ENCODE measurements at regions not wholly inside any gene's neighbourhood (a gene's known extent, or its start where the extent isn't known, plus 50 kb on each side); places are given as distances from the start of the nearest gene placed in this dataset.
A peak's percentile ranks its signal among the peaks of the same experiment; 100 is the strongest.

DNA sequence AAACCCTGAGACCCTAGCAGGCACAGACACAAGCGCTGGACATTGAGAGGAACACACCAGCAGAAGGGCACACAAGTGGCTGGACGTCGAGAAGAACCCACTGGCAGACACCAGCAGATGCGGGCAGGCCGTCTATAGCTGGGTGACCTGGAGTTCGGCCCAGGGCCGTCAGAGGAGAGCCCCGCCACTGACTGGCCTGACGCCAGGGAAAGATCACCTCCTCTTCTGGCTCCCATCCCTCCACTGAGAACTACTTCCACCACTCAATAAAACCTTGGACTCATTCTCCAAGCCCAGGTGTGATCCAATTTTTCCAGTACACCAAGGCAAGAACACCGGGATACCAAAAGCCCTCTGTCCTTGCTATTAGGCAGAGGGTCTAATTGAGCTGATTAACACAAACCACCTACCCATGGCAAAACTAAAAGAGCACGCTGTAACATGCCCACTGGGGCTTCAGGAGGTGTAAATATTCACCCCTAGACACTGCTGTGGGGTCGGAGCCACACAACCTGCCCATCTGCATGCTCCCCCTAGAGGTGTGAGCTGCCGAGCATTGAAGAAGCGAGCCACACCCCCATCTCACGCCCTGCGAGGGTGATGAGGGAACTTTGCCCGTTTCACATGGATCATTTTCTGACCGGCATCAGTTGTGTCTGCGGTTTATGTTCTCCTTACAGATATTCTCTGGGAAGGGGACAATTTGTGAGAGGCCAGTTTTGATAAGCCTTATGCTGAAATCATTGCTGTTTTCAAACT, 104.8 kb downstream of the HLX start:
- ChIA-PET POLR2A (ENCODE audit: unreplicated experiment) (no interaction called here), CTCF (no interaction called here)
- H3K9ac ChIP-seq (ENCODE audit: low read length): no peak overlapping the region
- no peaks in the 10 kb centered on the region for H3K9me3 ChIP-seq (ENCODE audit: low read length)
- H3K4me1 ChIP-seq (ENCODE audit: insufficient read depth, low read length): no peaks in the 10 kb centered on the region
- H3K27me3 ChIP-seq (ENCODE audit: low read length): no peaks in the 10 kb centered on the region
- H3K36me3 ChIP-seq (ENCODE audit: low read depth, low read length): no peaks in the 10 kb centered on the region
- no peak overlapping the region for H2AFZ ChIP-seq (ENCODE audit: low read length)
- H4K20me1 ChIP-seq (ENCODE audit: low read length): no peaks in the 10 kb centered on the region
- no peaks in the 10 kb centered on the region for H3K79me2 ChIP-seq (ENCODE audit: low read length)
- no peaks in the 10 kb centered on the region for H3F3A ChIP-seq (ENCODE audit: low read length, unreplicated experiment)
- DNase-seq (no peak), ATAC-seq (no peak)
- no peak overlapping the region for H3K4me3 ChIP-seq (ENCODE audit: low read length)
- no TSS peak for BruUV-seq (replicated peaks)
- no peak overlapping the region for H3K27ac ChIP-seq (ENCODE audit: low read length)
- no peak overlapping the region for H3K4me2 ChIP-seq (ENCODE audit: low read length)
- TF ChIP-seq EZH2phosphoT487 (IDR thresholded peaks at IDR 0.05; ENCODE audit: borderline replicate concordance, low read length) (no peak), EZH2 (IDR thresholded peaks at IDR 0.05; ENCODE audit: low read length, unreplicated experiment) (no peak)
- TF ChIP-seq, protein P1, sequence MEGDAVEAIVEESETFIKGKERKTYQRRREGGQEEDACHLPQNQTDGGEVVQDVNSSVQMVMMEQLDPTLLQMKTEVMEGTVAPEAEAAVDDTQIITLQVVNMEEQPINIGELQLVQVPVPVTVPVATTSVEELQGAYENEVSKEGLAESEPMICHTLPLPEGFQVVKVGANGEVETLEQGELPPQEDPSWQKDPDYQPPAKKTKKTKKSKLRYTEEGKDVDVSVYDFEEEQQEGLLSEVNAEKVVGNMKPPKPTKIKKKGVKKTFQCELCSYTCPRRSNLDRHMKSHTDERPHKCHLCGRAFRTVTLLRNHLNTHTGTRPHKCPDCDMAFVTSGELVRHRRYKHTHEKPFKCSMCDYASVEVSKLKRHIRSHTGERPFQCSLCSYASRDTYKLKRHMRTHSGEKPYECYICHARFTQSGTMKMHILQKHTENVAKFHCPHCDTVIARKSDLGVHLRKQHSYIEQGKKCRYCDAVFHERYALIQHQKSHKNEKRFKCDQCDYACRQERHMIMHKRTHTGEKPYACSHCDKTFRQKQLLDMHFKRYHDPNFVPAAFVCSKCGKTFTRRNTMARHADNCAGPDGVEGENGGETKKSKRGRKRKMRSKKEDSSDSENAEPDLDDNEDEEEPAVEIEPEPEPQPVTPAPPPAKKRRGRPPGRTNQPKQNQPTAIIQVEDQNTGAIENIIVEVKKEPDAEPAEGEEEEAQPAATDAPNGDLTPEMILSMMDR (conservative IDR thresholded peaks at IDR 0.05; ENCODE audit: low read depth, low read length): peak; percentile 46; the same call in 1 of the 2 replicates
- intact Hi-C loops (cut with micrococcal nuclease): no loop called here
- H3K9me2 ChIP-seq (replicated peaks; ENCODE audit: low read length): no peaks in the 10 kb centered on the region

DNA sequence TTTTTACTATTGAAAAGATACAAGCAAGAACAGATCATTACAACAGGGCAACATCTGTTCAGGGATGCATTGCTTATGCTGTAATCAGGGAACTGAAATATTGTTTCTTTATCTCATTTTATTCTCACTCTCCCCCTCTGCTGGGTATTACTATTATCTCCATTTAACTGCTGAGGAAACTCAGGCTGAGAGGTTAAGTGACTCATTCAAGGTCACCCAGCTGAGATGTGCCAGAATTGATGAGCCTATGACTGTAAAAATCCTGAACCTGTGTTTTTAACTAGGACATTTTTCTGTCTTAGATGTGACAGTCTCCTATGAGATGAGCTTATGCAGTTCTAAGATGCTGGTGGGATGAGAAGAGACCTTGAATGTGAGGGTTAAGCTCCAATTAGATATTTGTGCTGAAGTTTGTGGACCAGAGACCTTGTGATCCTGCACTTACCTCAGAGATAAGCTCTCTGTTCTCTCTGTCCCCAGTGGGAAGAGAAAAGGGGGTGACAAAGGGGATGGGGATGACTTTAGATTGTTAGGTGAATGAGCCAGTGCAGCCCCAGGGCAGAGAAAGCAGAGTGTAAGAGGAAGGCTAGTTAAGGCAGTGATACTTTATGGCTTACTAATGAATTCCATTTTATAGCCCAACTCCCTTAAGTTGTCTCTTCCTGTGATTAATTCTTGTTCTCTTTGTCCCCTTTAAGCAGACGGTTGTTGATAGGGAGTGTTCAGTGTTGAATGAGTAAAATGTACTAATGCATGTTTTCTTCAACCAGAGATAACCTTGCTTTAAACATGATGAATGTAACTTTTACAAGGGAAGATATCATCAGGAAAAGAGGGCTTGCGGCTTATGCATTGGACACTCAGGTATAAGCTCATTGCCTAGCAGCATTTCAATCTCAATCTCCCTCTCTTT, 111.4 kb downstream of the HLX start:
- ChIA-PET CTCF (interaction anchor here (0.8 to 0.9 kb wide), 2 partner anchors 8 to 111 kb away, joined by 3 to 4 read pairs; partner anchors contain the start of gene HLX), POLR2A (ENCODE audit: unreplicated experiment) (interaction anchor here (0.6 to 0.7 kb wide), 3 partner anchors 42 to 107 kb away, joined by 3 to 5 read pairs (median 4); no protein-coding TSS in a partner anchor)
- no peaks in the 10 kb centered on the region for H3K27me3 ChIP-seq (ENCODE audit: low read length)
- no TSS peak for BruUV-seq (replicated peaks)
- H3K4me3 ChIP-seq (ENCODE audit: low read length): no peak overlapping the region
- H3F3A ChIP-seq (ENCODE audit: low read length, unreplicated experiment): no peaks in the 10 kb centered on the region
- H2AFZ ChIP-seq (ENCODE audit: low read length): no peak overlapping the region
- intact Hi-C loops (cut with micrococcal nuclease): loop anchor here (1.0 to 5.0 kb wide), 6 partner anchors 42 to 447 kb away; partner anchors contain the start of gene HLX
- peak; percentile 85 for DNase-seq
- H4K20me1 ChIP-seq (ENCODE audit: low read length): no peaks in the 10 kb centered on the region
- no peaks in the 10 kb centered on the region for H3K36me3 ChIP-seq (ENCODE audit: low read depth, low read length)
- TF ChIP-seq EZH2 (IDR thresholded peaks at IDR 0.05; ENCODE audit: low read length, unreplicated experiment): no peak
- TF ChIP-seq, protein P1 (conservative IDR thresholded peaks at IDR 0.05; ENCODE audit: low read depth, low read length): peak; percentile 63
- TF ChIP-seq EZH2phosphoT487 (IDR thresholded peaks at IDR 0.05; ENCODE audit: borderline replicate concordance, low read length): no peak
- H3K27ac ChIP-seq (ENCODE audit: low read length): peak overlapping the region; percentile 56
- H3K9me3 ChIP-seq (ENCODE audit: low read length): no peaks in the 10 kb centered on the region
- no peaks in the 10 kb centered on the region for H3K9me2 ChIP-seq (replicated peaks; ENCODE audit: low read length)
- H3K79me2 ChIP-seq (ENCODE audit: low read length): no peaks in the 10 kb centered on the region
- no peak overlapping the region for H3K9ac ChIP-seq (ENCODE audit: low read length)
- H3K4me2 ChIP-seq (ENCODE audit: low read length): peak overlapping the region; percentile 43
- peaks cover 20% of the 10 kb centered on the region for H3K4me1 ChIP-seq (ENCODE audit: insufficient read depth, low read length)
- peak; percentile 87 for ATAC-seq

Measured in PC-3 (cell line).